Fibroblast of the aortic adventitia (primary cell): ENCODE measurements at regions not wholly inside any gene's neighbourhood (a gene's known extent, or its start where the extent isn't known, plus 50 kb on each side); places are given as distances from the start of the nearest gene placed in this dataset.
"Not testable (repeated sequence)": the region's sequence is repeated elsewhere in the genome, so short reads cannot be mapped to it uniquely, and the experiment has no call there.

Source experiments
- DNase-seq: peaks from one replicate; pipeline ENCODE4 v3.0.0-alpha.2; 2010; ENCODE audit warnings: low read depth
- H3K4me3 ChIP-seq: 2 replicates; pipeline ENCODE4 v1.5.1; 2011; ENCODE audit warnings: low read depth, mild to moderate bottlenecking, control low read depth, low read length, moderate library complexity
- TF ChIP-seq, protein P1 (sequence below): IDR thresholded peaks from 2 replicates; pipeline ENCODE4 v1.5.1; 2011; ENCODE audit warnings: mild to moderate bottlenecking, low read length, control low read depth, inconsistent platforms; ENCODE audit not compliant: insufficient read depth

DNA sequence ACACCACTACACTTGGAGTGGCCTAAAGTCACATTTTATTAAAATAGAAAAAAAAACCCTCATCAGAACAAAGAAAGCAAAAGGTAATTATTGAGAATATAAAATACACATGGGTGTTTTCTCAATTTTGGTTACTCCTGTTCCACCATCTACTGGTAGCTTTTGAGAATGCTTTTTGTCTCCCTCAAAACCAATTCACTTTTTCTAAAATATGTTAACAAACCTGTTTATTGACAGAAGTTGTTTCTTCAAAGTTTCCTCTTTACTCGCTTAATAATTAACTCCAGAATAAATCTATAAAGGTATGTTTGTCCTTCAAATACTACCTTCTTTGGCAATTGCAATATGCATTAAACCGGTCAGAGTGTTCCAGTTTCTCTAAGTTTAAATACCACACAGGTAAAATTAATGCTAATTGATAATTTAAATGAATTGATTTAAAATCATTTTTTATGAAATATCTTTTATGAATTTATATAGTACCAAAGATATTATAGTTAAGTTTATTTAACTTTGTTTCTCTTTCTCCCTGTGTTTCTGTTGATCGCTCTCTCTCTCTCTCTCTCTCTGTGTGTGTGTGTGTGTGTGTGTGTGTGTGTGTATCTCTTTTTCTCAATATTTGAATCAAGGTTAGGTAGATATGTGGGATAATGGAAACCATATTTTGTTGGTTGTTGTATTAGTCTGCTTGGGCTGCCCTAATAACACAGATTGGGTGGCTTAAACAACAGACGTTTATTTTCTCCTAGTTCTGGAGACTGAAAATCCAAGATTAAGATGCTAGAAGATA lies 487.4 kb downstream of the PRDM9 start:
- no peak overlapping the region for H3K4me3 ChIP-seq
- TF ChIP-seq, protein P1, sequence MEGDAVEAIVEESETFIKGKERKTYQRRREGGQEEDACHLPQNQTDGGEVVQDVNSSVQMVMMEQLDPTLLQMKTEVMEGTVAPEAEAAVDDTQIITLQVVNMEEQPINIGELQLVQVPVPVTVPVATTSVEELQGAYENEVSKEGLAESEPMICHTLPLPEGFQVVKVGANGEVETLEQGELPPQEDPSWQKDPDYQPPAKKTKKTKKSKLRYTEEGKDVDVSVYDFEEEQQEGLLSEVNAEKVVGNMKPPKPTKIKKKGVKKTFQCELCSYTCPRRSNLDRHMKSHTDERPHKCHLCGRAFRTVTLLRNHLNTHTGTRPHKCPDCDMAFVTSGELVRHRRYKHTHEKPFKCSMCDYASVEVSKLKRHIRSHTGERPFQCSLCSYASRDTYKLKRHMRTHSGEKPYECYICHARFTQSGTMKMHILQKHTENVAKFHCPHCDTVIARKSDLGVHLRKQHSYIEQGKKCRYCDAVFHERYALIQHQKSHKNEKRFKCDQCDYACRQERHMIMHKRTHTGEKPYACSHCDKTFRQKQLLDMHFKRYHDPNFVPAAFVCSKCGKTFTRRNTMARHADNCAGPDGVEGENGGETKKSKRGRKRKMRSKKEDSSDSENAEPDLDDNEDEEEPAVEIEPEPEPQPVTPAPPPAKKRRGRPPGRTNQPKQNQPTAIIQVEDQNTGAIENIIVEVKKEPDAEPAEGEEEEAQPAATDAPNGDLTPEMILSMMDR = no peak
- DNase-seq = no peak

DNA sequence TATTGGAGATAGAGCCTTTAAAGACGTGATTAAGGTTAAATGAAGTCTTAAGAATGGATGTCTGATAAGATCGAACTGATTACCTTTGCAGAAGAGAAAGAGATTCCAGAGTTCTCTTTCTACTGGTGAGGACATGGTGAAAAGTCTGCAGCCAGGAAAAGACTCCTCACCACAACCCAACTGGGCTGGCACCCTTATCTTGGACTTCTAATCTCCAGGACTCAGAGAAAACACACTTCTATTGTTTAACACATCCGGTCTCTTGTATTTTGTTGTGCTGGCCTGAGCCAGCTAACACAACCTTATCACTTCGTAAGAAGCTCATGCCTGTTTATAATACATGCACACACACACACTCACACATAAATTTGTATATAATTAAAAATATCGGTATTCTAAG lies 489.1 kb downstream of the PRDM9 start:
- no peak overlapping the region for H3K4me3 ChIP-seq
- TF ChIP-seq, protein P1 = no peak
- DNase-seq = no peak

DNA sequence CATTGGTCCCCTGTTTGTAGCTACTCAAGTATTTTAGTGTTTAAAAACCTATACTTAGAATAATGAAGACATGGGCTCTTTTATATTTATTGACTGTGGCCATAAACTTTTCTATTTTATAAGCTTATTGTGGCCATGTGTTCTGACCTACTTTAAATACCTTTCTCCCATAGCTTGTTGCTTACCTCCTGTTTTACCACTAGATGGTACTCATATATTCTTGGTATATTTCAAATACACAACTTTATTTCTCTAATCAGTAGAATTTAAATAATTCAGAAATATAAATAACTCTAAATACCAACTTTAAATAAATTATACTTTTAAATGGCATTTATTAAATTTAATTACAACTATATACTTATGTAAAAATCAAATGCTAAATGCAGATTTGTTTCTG lies 498.0 kb downstream of the PRDM9 start:
- DNase-seq = no peak
- H3K4me3 ChIP-seq = no peak overlapping the region
- TF ChIP-seq, protein P1 = no peak

DNA sequence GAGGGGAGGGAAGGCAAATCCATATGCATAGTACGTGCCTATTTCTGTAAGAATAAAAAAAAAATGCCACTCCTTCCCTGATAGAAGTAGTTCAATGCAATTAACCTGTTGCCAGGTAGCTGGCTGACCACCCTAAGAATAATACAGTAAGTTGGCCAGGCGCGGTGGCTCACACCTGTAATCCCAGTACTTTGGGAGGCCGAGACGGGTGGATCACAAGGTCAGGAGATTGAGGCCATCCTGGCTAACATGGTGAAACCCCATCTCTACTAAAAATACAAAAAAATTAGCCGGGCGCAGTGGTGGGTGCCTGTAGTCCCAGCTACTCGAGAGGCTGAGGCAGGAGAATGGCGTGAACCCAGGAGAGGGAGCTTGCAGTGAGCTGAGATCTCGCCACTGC lies 510.3 kb downstream of the PRDM9 start:
- not testable (repeated sequence) for DNase-seq, H3K4me3 ChIP-seq

GRCh38 chr5:24026288-24026687 lies 518.9 kb downstream of the PRDM9 start:
- H3K4me3 ChIP-seq = no peak overlapping the region
- no peak for DNase-seq
- TF ChIP-seq, protein P1 = no peak

GRCh38 chr5:24042688-24043087 lies 535.3 kb downstream of the PRDM9 start:
- TF ChIP-seq, protein P1 = no peak
- no peak overlapping the region for H3K4me3 ChIP-seq
- DNase-seq = no peak

DNA sequence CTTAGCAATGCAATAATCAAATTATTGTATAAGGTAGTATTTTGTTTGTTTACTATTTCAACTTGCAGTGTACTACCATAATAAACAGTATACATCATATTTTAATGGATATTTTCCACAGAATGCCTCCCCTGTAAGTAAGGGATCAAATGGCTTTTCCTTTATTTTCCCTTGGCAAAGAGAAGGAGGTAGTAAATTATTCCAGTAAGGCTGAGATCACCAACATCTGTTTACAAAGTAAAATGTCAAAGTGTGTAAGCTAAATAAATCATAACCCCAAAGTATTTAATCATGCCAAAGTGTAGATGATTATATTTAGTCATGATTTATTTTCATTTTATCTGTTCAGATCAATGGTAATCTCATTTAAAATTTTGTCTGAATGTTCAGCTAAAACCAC lies 537.6 kb downstream of the PRDM9 start:
- no peak overlapping the region for H3K4me3 ChIP-seq
- DNase-seq = no peak
- TF ChIP-seq, protein P1 = no peak
